ENCODE measurements at regions not wholly inside any gene's neighbourhood (a gene's known extent, or its start where the extent isn't known, plus 50 kb on each side); places are given as distances from the start of the nearest gene placed in this dataset.

- no peak for TF ChIP-seq CTCF (conservative IDR thresholded peaks at IDR 0.05 in 1 of 2, IDR thresholded peaks at IDR 0.05 in 1 of 2; ENCODE audit: low read depth in 1 of 2, low read length in 2 of 2)
- TF ChIP-seq EZH2 (IDR thresholded peaks at IDR 0.05; ENCODE audit: low read length, missing control alignments), result no peak
These were observed 183.5 kb upstream of the PARD3B start for GRCh38 chr2:204361738-204362137.
